Urothelium cell line (cell line): ENCODE measurements at regions not wholly inside any gene's neighbourhood (a gene's known extent, or its start where the extent isn't known, plus 50 kb on each side); places are given as distances from the start of the nearest gene placed in this dataset.
"Not testable (repeated sequence)": the region's sequence is repeated elsewhere in the genome, so short reads cannot be mapped to it uniquely, and the experiment has no call there.

Source experiments
- DNase-seq: peaks from one replicate; pipeline ENCODE4 v3.0.0; 2011; ENCODE audit warnings: low spot score, mixed read lengths
- FAIRE-seq: peaks from 2 replicates; lab custom pipeline; 2011; peaks lifted over from hg19 to GRCh38; lab: Jason Lieb, UNC

DNA sequence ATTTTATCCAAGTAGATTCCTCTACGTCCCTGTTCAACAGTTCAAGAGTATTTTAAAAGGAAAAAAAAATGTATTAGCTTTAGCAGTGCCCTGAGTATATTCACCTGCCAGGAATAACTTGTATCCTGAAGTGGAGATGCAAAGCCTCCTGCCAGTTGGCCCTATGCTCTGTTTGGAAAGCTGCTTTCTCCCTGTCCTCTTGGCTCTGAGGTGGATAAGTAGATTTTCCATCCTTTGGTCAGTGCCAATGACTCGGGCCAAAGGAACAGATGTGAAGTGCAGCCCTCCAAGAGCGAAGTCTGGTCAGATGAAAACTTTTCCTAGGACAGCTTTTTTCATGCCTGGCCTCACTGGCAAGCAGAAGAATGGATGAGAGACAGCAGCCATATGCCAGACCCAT lies 839.9 kb upstream of the TENM4 start:
- FAIRE-seq = no peak
- DNase-seq = no peak

DNA sequence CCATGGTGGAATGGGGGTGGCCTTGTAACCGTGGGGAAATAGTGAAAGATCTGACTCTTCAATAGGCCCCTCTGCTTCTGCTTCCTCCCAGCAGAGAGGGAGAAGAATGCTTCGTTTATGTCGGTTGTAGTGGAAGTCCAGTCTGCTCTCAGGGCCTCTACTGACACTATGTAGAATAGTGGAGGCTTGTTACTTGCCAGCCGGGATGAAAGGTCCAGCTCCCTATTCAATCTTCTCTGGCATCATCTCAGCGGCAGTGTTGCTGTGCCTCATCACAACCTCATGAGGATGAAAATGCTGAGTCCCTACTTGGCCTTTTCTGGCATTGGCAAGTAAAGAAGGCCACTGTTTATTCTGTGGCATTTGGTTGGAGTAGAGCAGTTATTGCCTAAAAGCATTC lies 820.9 kb upstream of the TENM4 start:
- no peak for FAIRE-seq
- no peak for DNase-seq

DNA sequence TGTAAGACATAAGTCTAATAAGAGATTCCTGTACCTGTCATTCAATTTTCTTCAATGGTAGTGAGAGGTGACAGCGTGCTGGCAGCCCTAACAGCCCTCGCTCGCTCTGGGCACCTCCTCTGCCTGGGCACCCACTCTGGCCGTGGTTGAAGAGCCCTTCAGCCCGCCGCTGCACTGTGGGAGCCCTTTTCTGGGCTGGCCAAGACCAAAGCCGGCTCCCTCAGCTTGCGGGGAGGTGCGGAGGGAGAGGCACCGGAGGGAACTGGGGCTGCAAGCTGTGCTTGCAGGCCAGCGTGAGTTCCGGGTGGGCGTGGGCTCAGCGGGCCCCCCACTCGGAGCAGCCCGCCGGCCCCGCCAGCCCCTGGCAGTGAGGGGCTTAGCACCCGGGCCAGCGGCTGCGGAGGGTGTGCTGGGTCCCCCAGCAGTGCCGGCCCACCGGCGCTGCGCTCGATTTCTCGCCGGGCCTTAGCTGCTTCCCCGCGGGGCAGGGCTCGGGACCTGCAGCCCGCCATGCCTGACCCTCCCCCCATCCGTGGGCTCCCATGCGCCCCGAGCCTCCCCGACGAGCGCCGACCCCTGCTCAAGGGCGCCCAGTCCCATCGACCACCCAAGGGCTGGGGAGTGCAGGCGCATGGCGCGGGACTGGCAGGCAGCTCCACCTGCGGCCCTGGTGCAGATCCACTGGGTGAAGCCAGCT lies 816.6 kb upstream of the TENM4 start:
- FAIRE-seq, DNase-seq: not testable (repeated sequence)

DNA sequence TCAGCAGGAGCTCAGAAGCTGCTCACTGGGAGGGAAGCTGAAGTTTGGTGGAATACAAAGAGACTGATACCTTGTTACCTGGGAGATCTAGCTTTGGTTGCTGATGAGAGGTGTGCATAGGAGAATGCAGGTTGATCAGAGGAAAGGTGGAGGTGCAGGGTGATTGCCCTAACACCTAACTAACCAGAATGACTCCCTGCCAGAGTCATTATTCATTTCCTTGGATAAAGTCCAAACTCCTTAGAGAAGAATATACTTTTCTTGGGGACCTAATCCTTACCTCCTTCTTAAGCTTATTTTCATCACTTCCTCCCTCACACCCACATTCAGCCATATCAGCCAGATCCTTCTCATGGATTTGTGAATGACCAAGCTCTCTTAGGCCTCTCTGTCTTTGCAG lies 814.2 kb upstream of the TENM4 start:
- no peak for DNase-seq
- FAIRE-seq = no peak

DNA sequence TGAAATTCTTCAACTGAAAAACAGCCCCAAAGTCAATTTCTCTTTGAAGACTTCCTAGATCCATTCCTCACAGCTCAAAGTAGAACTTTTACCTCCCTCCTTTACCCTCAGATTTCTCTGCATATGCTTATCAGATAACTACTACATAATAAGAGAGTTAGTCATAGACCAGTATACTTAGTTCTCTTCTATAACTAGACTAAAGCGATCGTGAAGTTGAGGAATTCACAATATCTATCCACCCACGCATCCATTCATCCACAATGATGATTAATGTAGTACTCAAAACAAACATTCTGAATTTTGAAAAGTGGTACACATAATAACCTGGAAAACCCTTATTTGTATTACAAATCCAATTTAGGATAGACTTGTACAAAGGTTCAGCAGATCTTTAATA lies 800.9 kb upstream of the TENM4 start:
- FAIRE-seq = no peak
- peak; percentile 8 for DNase-seq

DNA sequence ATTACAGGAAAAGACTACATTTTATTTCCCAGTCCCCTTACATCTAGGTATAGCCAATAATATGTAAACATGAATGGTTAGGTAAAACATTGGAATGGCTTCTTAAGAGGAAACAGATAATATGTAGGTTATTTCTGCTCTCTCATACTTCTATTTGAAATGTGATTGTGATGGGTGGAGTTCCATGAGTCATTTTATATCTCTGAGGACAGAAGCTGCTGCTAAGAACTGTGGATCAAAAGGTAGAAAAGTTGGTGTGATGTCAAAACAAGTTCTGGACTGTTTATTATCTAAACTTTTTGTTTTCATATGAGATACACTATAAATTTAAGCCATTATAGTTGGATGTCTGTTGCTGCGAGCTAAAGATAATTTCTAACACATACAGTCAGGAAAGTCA lies 799.4 kb upstream of the TENM4 start:
- DNase-seq (no peak), FAIRE-seq (no peak)

DNA sequence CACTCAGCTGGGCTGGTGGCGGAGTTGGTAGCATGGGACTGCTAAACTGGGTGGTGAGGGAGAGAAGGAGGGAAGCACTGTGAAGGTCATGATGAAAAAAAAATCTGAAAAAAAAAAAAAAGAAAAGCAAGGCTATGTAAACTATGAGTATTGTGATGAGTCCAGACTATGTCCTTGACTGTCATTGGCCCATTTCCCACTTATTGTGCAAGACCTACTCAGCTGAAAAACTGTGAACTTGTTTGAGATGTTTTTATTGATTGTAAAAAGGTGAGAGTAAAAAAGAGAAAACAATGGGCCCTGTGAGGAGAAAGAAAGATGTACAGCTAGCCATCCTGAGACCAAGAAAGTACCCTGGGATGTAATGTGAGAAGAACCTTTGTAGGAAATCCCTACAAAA lies 798.4 kb upstream of the TENM4 start:
- no peak for DNase-seq
- no peak for FAIRE-seq

DNA sequence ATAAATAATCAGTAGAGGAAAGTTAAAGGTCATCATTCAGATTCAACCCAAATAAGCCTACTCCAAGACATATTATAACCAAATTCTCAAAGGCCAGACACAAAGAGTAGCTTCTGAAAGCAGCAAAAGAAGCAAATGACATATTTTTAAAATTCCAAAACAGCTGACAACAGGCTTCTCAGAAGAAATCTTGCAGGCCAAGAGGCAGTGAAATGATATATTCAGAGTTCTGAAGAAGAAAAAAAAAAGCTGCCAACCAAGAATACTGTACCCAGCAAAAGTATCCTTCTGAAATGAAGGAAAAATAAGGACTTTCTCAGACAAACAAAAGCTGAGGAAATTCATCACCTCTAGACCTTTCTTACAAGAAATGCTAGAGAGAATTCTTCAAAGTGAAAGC lies 787.1 kb upstream of the TENM4 start:
- DNase-seq (no peak), FAIRE-seq (no peak)

DNA sequence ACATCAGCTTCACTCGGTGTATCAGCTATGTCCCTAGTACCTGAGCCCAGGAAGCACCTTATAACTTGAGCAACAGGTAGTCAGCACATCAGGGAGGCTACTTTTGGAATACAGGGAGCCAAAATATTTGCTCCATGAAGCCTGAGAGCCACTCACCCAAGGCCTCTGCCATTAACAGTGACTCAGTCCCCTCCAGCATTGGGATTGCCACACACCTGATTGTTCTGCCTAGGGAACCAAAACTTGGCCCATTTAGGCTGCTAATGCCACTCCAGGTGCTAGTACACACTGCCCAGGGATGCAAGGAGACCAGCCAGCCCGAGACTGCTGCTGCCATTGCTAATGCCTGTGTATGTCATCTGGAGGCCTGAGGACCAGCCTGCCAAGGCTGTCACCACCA lies 773.6 kb upstream of the TENM4 start:
- DNase-seq (no peak), FAIRE-seq (no peak)

DNA sequence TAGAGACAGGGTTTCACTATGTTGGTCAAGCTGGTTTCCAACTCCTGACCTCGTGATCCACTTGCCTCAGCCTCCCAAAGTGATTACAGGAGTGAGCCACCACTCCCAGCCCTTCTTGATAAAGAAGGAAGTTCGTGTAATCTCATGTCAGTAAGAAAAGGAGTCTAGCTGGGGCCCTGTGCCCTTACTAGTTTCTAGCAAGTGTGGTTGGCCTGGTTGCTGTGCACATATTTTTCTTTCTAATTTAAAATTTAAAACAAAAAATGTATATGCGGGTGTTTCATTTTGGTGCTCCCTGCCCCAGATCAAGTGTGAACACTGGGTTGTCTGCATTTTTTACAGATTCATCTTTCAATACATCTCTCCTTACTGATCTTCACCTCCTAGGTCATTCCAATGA lies 770.8 kb upstream of the TENM4 start:
- DNase-seq (no peak), FAIRE-seq (no peak)

DNA sequence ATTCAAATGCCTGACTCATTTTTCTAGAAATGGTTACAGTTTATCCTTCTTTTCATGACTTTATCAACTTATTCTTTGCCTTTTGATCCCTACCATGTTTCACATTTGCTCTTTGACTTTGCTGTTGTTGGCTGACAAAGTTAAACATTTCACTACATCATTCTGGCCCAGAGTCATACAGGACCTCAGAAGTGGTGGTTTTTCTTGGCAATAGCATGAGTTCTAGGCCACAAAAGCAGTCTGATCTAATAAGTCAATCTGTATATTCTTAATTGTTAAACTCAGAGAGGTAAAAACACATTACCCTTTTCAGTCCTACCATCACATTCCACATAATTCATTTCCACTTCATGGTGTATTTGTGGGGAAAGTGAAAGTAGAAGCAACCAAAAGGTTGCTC lies 763.2 kb upstream of the TENM4 start:
- no peak for FAIRE-seq
- no peak for DNase-seq

DNA sequence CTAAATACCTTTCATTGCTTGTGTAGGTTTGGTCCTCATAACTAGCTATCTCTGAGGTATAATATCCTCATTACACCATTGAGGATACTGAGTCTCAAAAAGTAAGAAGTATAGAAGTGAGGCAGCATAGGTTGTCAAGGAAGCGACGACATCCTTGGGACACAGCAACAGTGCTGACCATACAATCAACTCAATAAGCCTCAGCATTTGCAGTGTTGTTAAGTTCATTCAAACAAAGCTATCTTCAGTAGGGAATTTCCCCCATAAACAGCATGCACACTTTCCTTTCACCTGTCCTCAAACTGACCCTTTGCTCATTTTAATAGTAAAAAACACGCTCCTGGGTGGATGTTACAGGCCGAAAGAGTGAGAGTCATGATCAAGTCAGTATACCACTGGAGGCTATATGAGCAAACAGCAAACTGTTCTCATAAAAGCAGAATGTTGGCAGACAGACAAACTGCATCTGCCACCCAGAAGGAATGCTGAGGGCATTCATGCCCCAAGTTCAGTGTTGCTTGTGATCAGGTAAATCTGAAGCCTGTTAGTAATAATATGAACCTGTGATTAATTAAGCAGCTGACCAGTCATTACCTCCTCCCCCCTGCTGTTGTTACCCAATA lies 756.2 kb upstream of the TENM4 start:
- no peak for FAIRE-seq
- DNase-seq = no peak

DNA sequence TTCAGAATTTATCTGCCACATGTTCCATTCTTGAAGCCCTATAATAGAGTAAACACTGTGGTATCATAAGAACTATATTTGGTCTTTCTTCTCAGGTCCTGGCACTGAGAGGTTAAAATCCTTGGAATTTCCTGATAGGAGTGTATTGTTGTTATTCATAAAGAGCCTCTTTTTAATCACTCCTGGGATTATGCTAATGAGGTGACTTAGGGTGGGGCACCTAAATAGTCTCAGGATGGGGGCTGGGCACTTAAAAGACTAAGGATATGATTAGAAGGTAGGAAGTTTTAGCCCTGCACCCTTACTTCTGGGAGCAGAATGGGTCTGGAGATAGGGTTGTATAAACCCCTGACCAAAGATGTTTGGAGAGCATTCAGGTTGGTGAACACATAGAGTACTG lies 755.2 kb upstream of the TENM4 start:
- FAIRE-seq (no peak), DNase-seq (no peak)

DNA sequence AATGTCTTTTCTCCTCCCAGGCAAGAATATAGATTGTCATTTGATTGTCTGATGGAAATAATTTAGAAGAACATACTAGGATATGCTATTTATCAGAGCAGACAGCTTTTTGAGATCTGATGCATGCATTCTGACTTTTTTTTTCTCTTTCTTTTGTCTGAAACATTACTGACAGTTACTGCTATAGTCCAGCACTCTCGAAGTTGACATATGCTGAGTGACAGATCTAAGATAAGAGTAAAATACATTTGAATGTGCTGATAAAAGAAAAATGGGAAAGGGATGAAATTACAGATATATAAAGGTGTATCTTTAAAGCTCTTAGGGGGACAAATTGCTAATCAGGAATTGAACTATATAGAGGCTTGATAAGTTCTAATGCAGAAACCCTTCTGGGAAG lies 753.8 kb upstream of the TENM4 start:
- FAIRE-seq (no peak), DNase-seq (no peak)

DNA sequence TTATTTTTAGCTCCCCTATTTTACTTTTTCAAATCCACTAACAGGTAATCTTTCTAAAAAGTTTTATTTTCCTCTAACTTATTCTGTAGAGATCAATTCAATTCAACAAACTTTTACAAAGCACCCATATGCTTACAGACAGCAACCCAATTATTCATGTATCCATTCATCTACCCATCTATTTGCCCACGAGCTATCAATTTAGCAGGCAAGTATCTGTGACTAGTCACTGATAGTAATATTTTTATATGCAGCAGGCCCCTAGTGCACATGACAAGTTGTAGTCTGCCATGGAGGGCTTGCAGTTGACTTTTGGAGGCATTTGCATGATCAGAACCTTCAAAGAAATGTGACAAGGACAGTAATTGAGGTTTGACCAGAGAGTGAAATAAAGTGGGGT lies 753.2 kb upstream of the TENM4 start:
- no peak for DNase-seq
- no peak for FAIRE-seq

DNA sequence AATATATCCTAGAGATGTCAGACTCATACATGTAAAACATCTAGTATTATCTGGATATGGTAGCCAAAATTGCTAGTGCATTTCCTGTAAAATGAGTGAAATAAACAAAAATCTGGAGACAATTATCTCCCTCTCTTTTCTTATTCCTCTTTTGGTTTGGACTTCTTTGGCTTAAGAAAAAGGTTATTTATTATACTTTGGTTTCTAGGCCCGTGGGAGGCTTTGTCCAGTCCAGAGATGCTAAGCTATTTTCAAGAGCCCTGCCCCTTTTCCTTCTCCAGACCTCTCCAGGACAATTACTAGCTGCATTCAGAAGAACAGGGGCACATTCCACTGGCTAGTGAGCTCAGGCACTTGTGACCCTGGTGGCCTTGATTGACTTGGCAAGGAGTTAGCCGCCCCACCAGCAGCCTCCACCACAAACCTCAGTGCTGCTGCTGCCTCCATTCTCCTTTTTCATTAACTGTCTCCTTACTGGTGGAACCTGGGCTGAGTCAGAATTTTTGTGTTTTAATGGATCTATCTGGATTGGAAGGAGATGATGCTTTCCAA lies 747.3 kb upstream of the TENM4 start:
- no peak for FAIRE-seq
- no peak for DNase-seq

DNA sequence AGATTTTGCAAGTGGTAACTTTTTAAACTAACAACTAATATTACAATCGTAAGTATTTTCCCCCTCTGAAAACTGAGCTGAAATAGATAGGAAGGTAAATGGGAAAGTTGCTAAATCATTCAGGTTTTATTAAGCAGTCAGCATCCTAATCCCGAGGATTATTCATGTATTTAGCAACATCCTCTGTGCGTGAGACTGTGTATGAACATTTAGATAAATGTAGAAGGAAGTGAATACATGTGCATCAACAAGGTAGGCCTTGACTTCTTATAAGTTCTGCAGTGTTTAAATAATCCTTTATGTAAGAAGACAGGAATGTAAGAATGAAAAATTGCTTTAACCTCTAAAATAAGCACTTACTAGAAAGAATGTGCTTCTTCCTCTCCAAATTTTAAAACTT lies 745.9 kb upstream of the TENM4 start:
- no peak for FAIRE-seq
- DNase-seq = no peak

DNA sequence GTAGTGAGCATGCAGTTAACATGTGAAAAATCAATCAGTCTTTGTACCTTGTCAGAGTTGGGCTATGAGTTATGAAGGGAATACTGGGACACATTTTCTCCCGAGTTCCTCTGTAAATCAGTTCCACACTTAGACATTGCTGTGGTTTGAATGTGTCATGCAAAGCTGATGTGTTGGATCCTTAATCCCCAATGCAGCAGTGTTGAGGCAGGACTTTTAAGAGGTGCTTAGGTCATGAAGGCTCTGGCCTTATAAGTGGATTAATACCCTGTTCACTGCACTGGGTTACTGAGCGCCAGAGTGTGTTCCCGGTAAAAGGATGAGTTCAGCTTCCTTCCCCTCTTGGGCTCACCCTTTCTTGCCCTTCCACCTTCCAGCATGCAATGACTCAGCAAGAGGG lies 742.1 kb upstream of the TENM4 start:
- no peak for DNase-seq
- FAIRE-seq = no peak

DNA sequence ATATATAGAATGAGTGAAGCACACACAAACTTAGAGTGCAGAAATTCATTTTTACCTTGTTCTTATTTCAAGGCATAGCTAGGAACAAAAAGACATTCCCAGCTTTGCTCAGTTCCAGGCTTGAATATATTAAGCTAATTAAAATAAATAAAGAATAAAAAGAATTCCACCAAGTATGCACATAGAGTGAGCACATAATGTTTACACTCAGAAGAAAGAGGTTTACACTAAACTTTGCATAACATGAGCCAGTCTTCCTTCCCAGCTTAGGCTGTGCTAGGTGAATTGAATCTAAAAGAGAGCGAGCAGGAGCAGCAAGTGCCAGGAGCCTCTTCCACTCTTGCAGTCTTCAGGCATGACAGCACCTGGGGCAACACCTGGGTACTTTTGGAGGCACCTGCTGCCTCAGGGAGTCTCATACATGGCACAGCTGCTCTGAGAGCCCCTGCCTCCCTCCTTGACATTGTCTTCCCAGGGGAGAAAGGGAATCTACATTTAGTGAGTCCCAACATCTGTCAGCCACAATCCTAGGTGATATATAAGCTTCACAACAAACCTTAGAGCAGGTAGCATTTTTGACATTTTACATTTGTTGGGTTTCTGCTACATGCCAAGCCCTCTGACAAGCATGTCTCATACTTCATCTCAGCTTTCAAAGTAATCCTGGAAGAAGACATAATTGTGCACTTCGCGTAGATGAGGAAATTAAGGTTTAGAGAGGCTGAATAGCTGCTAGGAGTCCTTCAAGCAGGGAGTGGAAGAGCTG lies 732.7 kb upstream of the TENM4 start:
- no peak for FAIRE-seq
- DNase-seq = no peak

DNA sequence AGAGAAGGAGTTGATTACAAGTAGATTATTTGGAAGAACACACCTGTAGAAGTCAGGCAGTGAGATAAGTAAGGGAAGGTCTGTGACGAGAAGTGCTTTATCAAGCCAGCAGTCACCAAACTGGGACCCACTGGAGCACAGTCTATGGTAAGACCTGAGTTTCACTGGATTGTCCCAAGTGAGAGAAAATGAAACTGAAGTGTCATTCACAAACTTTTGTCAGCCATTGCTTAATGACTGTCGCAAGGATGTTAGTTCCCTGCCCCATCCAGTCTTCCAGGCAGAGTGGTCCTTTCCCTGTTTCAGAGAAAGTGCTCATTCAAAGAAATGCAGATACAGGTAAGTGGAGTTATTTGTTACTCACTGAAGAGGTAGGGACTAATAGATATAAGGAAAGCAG lies 728.0 kb upstream of the TENM4 start:
- FAIRE-seq (no peak), DNase-seq (no peak)

DNA sequence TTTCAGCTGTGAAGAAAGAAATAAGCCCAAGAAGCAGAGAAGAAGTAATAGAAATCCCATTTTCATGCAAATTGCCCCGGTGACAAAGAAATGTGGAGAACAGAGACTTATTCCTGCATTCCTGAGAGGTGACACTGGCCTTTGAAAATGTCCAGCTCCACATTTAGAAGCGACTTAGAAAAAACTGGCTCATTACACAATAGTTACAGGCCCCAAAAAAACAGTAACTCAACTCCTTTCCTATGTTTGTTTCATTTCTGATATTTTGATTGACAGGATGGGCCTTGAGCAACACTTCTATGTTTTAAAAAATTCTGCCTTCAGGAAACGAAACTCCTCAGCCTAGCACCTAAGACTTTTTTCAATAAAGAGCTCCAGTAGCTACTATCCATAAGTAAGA lies 726.9 kb upstream of the TENM4 start:
- FAIRE-seq (no peak), DNase-seq (no peak)

DNA sequence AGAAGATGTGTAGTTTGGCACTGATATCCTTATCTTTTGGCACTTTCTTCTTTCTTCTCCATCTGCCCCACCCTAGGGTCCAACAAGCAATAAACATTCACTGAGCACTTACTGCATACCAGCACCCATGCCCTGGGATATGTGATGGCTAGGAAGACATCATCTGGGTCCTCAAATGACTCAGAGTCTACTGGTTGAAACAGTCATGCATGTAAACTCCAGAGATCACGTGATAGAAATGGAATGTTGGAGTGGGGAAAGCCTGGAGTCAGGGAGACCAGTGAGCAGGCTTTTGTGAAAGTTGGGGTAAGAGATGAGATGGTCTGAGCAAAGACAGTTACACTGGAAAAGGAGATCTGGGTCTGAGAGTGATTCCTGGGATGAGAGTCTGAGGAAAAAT lies 724.9 kb upstream of the TENM4 start:
- DNase-seq = peak; percentile 30
- no peak for FAIRE-seq
